PC-9 (cell line): ENCODE measurements at regions not wholly inside any gene's neighbourhood (a gene's known extent, or its start where the extent isn't known, plus 50 kb on each side); places are given as distances from the start of the nearest gene placed in this dataset.

ENCODE experiments used
- BruUV-seq: library from RNA; stranded (reverse); fragments of 400-500 nt; replicated peaks from 2 replicates; lab custom pipeline; 2021; lab: Mats Ljungman, UMichigan
- CTCF ChIA-PET: fragments of 300-600 bp; sonication (Branson Sonifier 250); formaldehyde crosslinking; loops from one replicate; lab custom pipeline; 2022; ENCODE audit warnings: antibody characterized with exemption; lab: Charles Lee
- POLR2A ChIA-PET: fragments of 300-600 bp; sonication (Branson Sonifier 250); formaldehyde crosslinking; loops from one replicate; lab custom pipeline; 2022; ENCODE audit warnings: antibody characterized with exemption; ENCODE audit not compliant: unreplicated experiment; lab: Charles Lee
- DNase-seq, 2 experiments: peaks; one replicate each; pipeline versions ENCODE4 v3.0.0 to v3.0.0-alpha.2; 2015 to 2022; ENCODE audit warnings: mixed read lengths in 1 of 2
- H2AFZ ChIP-seq: fragments of 200-600 bp; sonication (generic); 2 replicates; pipeline ENCODE4 v1.8.1; 2017; ENCODE audit warnings: antibody characterized with exemption
- H3F3A ChIP-seq: fragments of 200-600 bp; sonication (generic); 2 replicates; pipeline ENCODE4 v1.8.1; 2017; ENCODE audit warnings: antibody characterized with exemption, mild to moderate bottlenecking, low read depth; ENCODE audit not compliant: insufficient read depth
- H3K27ac ChIP-seq: fragments of 200-600 bp; sonication (generic); 2 replicates; pipeline ENCODE4 v1.6.1; 2016; ENCODE audit warnings: mixed run types
- H3K27me3 ChIP-seq: fragments of 200-600 bp; sonication (generic); 2 replicates; pipeline ENCODE4 v1.6.1; 2016; ENCODE audit warnings: low read depth, mixed run types; ENCODE audit not compliant: insufficient read depth
- H3K36me3 ChIP-seq: fragments of 200-600 bp; sonication (generic); 2 replicates; pipeline ENCODE4 v1.6.1; 2016; ENCODE audit warnings: low read depth, mixed run types
- H3K4me1 ChIP-seq: fragments of 200-600 bp; sonication (generic); replicated peaks from 2 replicates; pipeline ENCODE4 v1.6.1; 2016; ENCODE audit warnings: mixed run types; ENCODE audit not compliant: insufficient read depth
- H3K4me2 ChIP-seq: fragments of 200-600 bp; sonication (generic); 2 replicates; pipeline ENCODE4 v1.6.1; 2017; ENCODE audit warnings: mixed run types
- H3K4me3 ChIP-seq: fragments of 200-600 bp; sonication (generic); 2 replicates; pipeline ENCODE4 v1.6.1; 2016; ENCODE audit warnings: mixed run types
- H3K79me2 ChIP-seq: fragments of 200-600 bp; sonication (generic); 2 replicates; pipeline ENCODE4 v1.6.1; 2017; ENCODE audit warnings: low read depth, mixed run types
- H3K9me2 ChIP-seq: fragments of 200-600 bp; sonication (generic); 2 replicates; pipeline ENCODE4 v1.8.1; 2017; ENCODE audit warnings: mild to moderate bottlenecking; ENCODE audit not compliant: insufficient read depth
- H3K9me3 ChIP-seq: fragments of 200-600 bp; sonication (generic); 2 replicates; pipeline ENCODE4 v1.8.1; 2016; ENCODE audit warnings: low read depth; ENCODE audit not compliant: insufficient read depth
- H4K20me1 ChIP-seq: fragments of 200-600 bp; sonication (generic); 2 replicates; pipeline ENCODE4 v1.8.1; 2017; ENCODE audit not compliant: insufficient read depth
- EZH2 ChIP-seq: fragments of 200-600 bp; sonication (generic); IDR thresholded peaks from 2 replicates; pipeline ENCODE4 v1.8.0; 2017; ENCODE audit warnings: antibody characterized with exemption, low read depth
- intact Hi-C: fragments of 100-400 bp; cut with micrococcal nuclease; formaldehyde crosslinking; loops from one replicate; pipeline ENCODE4 v1.10.0; 2022; ENCODE audit not compliant: unreplicated experiment
- TF ChIP-seq, protein P1 (sequence below): fragments of 200-600 bp; sonication (generic); conservative IDR thresholded peaks from 2 replicates; pipeline ENCODE4 v1.6.1; 2017; ENCODE audit warnings: mixed run types, antibody characterized with exemption, mild to moderate bottlenecking, moderate library complexity

DNA sequence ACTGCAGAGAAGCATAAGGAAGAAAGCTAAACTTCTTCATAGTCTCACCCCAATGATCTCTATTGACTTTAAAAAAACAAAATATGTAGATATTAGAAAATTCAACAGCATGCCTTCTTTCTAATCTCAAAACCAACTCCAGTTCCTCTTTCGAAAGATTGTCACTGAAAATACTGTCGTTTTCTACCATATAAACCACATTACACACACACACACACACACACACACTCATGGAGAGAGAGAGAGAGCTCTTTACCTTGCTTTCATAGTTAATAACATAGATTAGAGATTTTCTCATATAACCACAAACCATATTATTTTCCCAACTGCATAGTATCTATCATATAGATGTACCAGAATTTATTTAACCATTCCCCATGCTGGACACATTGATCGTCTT is 296.2 kb upstream of the MGMT start:
- H3K9me3 ChIP-seq: no peaks in the 10 kb centered on the region
- H3K27me3 ChIP-seq: peaks cover 3% of the 10 kb centered on the region; the same call in 1 of the 2 replicates
- no peak overlapping the region for H3K4me2 ChIP-seq
- ChIA-PET CTCF (no interaction called here), POLR2A (no interaction called here)
- no peak overlapping the region for H2AFZ ChIP-seq
- H3F3A ChIP-seq: no peaks in the 10 kb centered on the region
- BruUV-seq: no TSS peak
- H3K27ac ChIP-seq: no peak overlapping the region
- no peaks in the 10 kb centered on the region for H3K4me1 ChIP-seq
- H3K36me3 ChIP-seq: no peaks in the 10 kb centered on the region
- no peak overlapping the region for H3K4me3 ChIP-seq
- DNase-seq: no peak
- no peaks in the 10 kb centered on the region for H4K20me1 ChIP-seq
- no peaks in the 10 kb centered on the region for H3K79me2 ChIP-seq
- intact Hi-C loops: no loop called here
- TF ChIP-seq EZH2: no peak
- no peaks in the 10 kb centered on the region for H3K9me2 ChIP-seq

DNA sequence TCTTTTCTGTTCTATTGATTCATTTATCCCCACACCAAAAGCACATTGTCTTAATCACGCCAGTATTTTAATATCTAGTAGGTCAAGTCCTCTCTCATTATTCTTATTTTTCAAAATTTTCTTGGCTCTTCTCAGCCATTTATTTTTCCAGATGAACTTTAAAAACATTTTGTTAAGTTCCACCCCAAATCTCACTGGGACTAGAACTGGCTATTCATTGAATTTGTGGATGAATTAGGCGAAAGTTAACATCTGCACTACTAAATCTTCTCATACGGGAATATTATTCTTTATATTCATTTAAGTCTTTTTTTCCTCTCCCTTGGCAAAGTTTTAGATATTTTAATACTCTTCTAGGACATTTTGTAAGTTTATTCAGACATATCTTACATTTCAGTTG is 295.2 kb upstream of the MGMT start:
- ChIA-PET POLR2A (no interaction called here), CTCF (no interaction called here)
- no TSS peak for BruUV-seq
- Histone ChIP-seq H3K4me2 (no peak overlapping the region), H3K27me3 (peaks cover 8% of the 10 kb centered on the region; the same call in 1 of the 2 replicates), H3K4me3 (no peak overlapping the region), H2AFZ (no peak overlapping the region), H3K27ac (no peak overlapping the region), H3K36me3 (no peaks in the 10 kb centered on the region), H3K4me1 (no peaks in the 10 kb centered on the region), H3K9me2 (no peaks in the 10 kb centered on the region), H3K9me3 (no peaks in the 10 kb centered on the region), H3K79me2 (no peaks in the 10 kb centered on the region), H3F3A (no peaks in the 10 kb centered on the region), H4K20me1 (no peaks in the 10 kb centered on the region)
- TF ChIP-seq, protein P1, sequence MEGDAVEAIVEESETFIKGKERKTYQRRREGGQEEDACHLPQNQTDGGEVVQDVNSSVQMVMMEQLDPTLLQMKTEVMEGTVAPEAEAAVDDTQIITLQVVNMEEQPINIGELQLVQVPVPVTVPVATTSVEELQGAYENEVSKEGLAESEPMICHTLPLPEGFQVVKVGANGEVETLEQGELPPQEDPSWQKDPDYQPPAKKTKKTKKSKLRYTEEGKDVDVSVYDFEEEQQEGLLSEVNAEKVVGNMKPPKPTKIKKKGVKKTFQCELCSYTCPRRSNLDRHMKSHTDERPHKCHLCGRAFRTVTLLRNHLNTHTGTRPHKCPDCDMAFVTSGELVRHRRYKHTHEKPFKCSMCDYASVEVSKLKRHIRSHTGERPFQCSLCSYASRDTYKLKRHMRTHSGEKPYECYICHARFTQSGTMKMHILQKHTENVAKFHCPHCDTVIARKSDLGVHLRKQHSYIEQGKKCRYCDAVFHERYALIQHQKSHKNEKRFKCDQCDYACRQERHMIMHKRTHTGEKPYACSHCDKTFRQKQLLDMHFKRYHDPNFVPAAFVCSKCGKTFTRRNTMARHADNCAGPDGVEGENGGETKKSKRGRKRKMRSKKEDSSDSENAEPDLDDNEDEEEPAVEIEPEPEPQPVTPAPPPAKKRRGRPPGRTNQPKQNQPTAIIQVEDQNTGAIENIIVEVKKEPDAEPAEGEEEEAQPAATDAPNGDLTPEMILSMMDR: no peak
- TF ChIP-seq EZH2: no peak
- no peak for DNase-seq
- intact Hi-C loops: no loop called here

DNA sequence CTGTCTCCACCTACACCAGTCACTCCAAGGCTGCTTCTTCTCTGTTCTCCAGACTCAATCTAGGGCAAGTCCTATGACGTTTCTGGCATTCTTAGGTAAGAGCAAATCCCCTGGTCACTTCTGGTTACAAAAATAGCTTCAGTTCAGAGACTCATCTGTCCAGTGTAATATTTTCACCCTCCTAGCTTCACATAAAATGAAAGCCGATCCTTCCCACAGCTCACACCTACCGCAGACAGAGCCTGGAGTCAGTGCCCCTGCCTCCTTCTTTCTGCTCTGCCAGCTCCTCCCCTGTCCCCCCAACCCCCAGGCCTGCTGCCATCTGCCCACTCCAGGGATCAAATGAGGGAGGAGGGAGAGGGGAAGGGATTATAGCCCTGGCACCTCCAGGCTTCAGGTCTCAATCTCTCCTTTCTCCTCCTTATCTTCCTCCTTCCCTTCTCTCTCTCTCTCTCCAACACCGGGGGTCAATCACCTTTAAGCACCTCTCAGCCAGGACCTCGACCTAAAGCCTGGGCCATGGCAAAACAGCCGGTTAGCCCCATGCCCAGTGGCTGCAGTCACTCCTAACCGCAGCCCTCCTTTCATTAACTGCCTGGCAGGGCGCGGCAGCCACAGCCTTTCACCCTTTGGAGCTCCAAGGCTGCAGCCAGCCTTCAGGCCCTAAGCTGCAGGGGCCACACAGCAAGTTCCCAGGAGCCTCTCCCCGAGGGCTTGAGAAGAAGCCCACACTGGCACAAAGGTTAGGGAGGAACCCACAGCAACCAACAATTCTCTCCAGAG is 292.6 kb upstream of the MGMT start:
- Histone ChIP-seq H3K36me3 (no peaks in the 10 kb centered on the region), H3K4me3 (no peak overlapping the region), H3K27ac (no peak overlapping the region), H3K9me3 (no peaks in the 10 kb centered on the region), H3K79me2 (no peaks in the 10 kb centered on the region), H2AFZ (no peak overlapping the region), H4K20me1 (no peaks in the 10 kb centered on the region), H3K27me3 (peaks cover 14% of the 10 kb centered on the region), H3K9me2 (no peaks in the 10 kb centered on the region), H3K4me2 (no peak overlapping the region), H3F3A (no peaks in the 10 kb centered on the region), H3K4me1 (no peaks in the 10 kb centered on the region)
- TF ChIP-seq, protein P1: no peak
- TF ChIP-seq EZH2: no peak
- BruUV-seq: no TSS peak
- CTCF ChIA-PET: no interaction called here
- POLR2A ChIA-PET: no interaction called here
- intact Hi-C loops: no loop called here
- DNase-seq: no peak
